Tibial artery (tissue), 4 donors: ENCODE measurements at regions not wholly inside any gene's neighbourhood (a gene's known extent, or its start where the extent isn't known, plus 50 kb on each side); places are given as distances from the start of the nearest gene placed in this dataset.
"Not testable (repeated sequence)": the region's sequence is repeated elsewhere in the genome, so short reads cannot be mapped to it uniquely, and the experiment has no call there.

ENCODE experiments used
- DNase-seq, 2 donors: peaks; one replicate each; pipeline ENCODE4 v3.0.0-alpha.2; 2019
- H3K27ac ChIP-seq, 2 donors: fragments of 200-600 bp; sonication (generic) in 1 of 2; 1 replicate in 1 of 2; 2 replicates in 1 of 2; pipeline ENCODE4 v1.5.1; 2018 to 2019; ENCODE audit warnings: mild to moderate bottlenecking in 1 of 2
- H3K27me3 ChIP-seq, 2 donors: fragments of 200-600 bp; sonication (generic) in 1 of 2; one replicate each; pipeline versions ENCODE4 v1.5.1 to v1.6.0; 2016 to 2019
- H3K36me3 ChIP-seq, 3 donors: fragments of 200-600 bp; sonication (generic) in 2 of 3; one replicate each; pipeline ENCODE4 v1.5.1; 2016 to 2019; ENCODE audit warnings: mild to moderate bottlenecking in 2 of 3
- H3K4me1 ChIP-seq, 4 donors: fragments of 200-600 bp; sonication (generic) in 2 of 4; 1 replicate in 3 of 4; 2 replicates in 1 of 4; pipeline ENCODE4 v1.5.1; 2016 to 2019
- H3K4me3 ChIP-seq, 2 donors: fragments of 200-600 bp; sonication (generic) in 1 of 2; 1 replicate in 1 of 2; 2 replicates in 1 of 2; pipeline ENCODE4 v1.5.1; 2018 to 2019; ENCODE audit warnings: mild to moderate bottlenecking in 2 of 2
- H3K9me3 ChIP-seq, 3 donors: fragments of 200-600 bp; sonication (generic) in 1 of 3; one replicate each; pipeline ENCODE4 v1.5.1; 2016 to 2019
- intact Hi-C: fragments of 100-400 bp; cut with DNase I; formaldehyde crosslinking; loops from one replicate; pipeline ENCODE4 v1.15.0; 2023; ENCODE audit warnings: low total_unique reads
- TF ChIP-seq, protein P1 (sequence below), 2 experiments: fragments of 200-600 bp in 1 of 2; fragments of 450-650 bp in 1 of 2; IDR thresholded peaks; one replicate each; pipeline ENCODE4 v1.5.1; 2017 to 2019; ENCODE audit warnings: antibody characterized with exemption in 2 of 2, mild to moderate bottlenecking in 1 of 2, moderate library complexity in 1 of 2

DNA sequence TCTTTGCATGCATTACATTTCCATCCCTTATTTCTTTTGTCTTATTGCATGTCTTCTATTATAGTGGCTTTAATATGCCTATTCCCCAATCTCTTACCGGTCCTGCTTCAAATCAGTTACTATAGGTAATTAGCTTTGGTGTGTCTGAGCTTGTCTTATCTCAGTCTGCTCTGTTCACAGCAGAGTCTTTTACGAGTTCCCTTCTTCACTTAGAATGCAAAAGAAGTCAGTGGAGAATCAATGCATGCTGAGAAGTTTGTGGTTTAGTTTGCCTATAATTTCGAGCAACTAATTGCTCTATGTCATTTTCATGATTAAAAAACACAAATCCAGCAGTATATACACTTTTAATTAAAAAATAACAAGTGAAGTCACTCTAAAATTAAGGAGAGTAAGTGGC, 545.0 kb downstream of the SLCO4C1 start:
- intact Hi-C loops = no loop called here
- no peaks in the 10 kb centered on the region for H3K36me3 ChIP-seq
- no peaks in the 10 kb centered on the region for H3K4me1 ChIP-seq
- TF ChIP-seq, protein P1, sequence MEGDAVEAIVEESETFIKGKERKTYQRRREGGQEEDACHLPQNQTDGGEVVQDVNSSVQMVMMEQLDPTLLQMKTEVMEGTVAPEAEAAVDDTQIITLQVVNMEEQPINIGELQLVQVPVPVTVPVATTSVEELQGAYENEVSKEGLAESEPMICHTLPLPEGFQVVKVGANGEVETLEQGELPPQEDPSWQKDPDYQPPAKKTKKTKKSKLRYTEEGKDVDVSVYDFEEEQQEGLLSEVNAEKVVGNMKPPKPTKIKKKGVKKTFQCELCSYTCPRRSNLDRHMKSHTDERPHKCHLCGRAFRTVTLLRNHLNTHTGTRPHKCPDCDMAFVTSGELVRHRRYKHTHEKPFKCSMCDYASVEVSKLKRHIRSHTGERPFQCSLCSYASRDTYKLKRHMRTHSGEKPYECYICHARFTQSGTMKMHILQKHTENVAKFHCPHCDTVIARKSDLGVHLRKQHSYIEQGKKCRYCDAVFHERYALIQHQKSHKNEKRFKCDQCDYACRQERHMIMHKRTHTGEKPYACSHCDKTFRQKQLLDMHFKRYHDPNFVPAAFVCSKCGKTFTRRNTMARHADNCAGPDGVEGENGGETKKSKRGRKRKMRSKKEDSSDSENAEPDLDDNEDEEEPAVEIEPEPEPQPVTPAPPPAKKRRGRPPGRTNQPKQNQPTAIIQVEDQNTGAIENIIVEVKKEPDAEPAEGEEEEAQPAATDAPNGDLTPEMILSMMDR (IDR thresholded peaks at IDR 0.05) = no peak
- DNase-seq = no peak
- H3K9me3 ChIP-seq = no peaks in the 10 kb centered on the region
- no peak overlapping the region for H3K27ac ChIP-seq
- H3K4me3 ChIP-seq = no peak overlapping the region
- H3K27me3 ChIP-seq = no peaks in the 10 kb centered on the region

DNA sequence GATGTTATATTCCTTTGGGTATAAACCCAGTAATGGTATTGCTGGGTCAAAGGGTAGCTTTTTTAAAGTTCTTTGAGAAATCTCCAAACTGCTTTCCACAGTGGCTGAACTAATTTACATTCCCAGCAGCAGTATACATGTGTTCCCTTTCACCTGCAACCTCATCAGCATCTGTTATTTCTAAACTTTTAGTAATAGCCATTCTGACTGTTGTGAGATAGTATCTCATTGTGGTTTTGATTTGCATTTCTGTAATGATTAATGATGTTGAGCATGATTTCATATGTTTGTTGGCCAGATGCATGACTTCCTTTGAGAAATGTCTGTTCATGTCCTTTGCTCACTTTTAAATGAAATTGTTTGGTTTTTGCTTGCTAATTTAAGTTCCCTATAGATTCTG, 553.1 kb downstream of the SLCO4C1 start:
- intact Hi-C loops, H3K4me3 ChIP-seq, H3K27me3 ChIP-seq, DNase-seq, H3K4me1 ChIP-seq, H3K36me3 ChIP-seq, H3K27ac ChIP-seq, H3K9me3 ChIP-seq: not testable (repeated sequence)

DNA sequence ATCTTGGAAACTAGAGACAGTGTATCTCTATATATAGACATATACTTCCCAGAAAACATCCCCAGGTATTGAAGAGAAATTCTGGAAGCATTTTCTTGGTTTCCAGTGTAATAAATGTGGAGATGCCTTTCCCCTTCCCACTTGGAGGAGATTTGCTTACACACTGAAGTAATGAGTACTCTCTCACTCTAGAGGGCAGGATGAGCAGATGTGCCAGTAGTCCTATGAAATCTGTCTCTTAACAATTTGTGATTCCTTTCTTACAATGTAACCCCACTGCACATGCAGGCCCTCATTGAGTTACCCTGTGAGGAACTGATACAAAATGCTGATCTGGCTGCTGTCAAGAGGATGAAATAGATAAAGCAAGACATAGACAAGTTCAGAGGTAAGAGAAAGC, 567.2 kb downstream of the SLCO4C1 start:
- TF ChIP-seq, protein P1 (IDR thresholded peaks at IDR 0.05) = no peak
- Histone ChIP-seq H3K4me1 (no peaks in the 10 kb centered on the region), H3K36me3 (no peaks in the 10 kb centered on the region), H3K27me3 (no peaks in the 10 kb centered on the region), H3K4me3 (no peak overlapping the region), H3K27ac (no peak overlapping the region), H3K9me3 (no peaks in the 10 kb centered on the region)
- intact Hi-C loops = no loop called here
- no peak for DNase-seq

DNA sequence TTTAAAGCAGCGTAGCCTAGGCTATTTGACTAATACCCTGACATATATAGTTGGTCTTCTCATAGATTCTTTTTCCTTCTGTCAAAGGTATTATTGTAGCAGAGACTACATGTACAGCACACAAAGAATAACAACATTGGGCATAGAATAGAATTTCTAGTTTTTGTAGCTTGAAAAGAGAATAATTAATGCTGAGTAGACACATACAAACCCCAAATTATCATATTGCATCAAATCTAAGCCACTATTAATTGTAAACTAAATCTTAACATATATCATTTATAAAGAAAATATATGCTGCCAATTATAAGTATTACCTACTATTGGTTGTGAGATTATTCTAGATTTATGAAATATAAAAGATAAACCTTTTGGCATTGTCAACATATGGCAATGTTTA, 574.5 kb downstream of the SLCO4C1 start:
- Histone ChIP-seq H3K4me3 (no peak overlapping the region), H3K9me3 (no peaks in the 10 kb centered on the region), H3K27ac (no peak overlapping the region), H3K27me3 (no peaks in the 10 kb centered on the region), H3K36me3 (no peaks in the 10 kb centered on the region), H3K4me1 (no peaks in the 10 kb centered on the region)
- DNase-seq = no peak
- TF ChIP-seq, protein P1 (IDR thresholded peaks at IDR 0.05) = no peak
- intact Hi-C loops = no loop called here

DNA sequence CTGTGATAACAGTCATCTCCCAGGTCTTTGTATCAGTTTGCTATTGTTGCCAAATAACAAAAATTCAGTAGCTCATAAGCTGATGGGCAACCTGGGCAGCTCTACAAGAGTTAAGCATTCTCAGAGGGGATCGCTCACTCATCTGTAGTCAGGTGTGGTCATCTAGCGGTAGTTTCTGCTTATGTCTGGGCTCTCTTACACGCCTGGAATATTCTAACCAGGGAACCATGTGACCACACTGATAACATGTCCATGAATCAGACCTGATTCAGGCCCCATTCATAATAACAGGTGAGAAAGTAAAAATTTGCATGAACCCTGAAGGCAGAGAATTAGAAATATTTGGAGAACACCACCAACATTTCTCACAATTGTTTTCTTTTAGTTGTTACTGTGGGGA, 576.1 kb downstream of the SLCO4C1 start:
- no peaks in the 10 kb centered on the region for H3K4me1 ChIP-seq
- no peak overlapping the region for H3K27ac ChIP-seq
- no peaks in the 10 kb centered on the region for H3K36me3 ChIP-seq
- no peak overlapping the region for H3K4me3 ChIP-seq
- TF ChIP-seq, protein P1 (IDR thresholded peaks at IDR 0.05) = no peak
- no peak for DNase-seq
- H3K27me3 ChIP-seq = no peaks in the 10 kb centered on the region
- peaks cover 0 to 4% (median 0%) of the 10 kb centered on the region in 3 donors for H3K9me3 ChIP-seq
- intact Hi-C loops = no loop called here

DNA sequence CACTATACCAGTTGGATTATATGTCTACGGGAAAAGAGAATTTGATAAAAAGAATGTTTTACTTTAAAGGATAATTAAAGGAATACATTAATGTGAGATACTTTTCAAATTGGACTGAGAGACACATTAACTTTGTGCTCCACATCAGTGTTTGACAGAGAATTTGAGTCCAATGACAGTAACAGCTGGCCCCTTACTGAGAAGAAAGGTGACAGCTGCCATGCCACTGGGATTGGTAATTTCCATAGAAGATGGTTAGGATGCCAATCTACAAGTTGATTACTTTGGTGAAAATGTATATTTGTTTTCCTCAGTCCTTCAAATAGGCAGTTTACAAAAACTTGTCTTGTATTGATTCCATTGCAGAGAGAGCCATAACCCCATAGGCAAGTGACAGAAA, 578.4 kb downstream of the SLCO4C1 start:
- Histone ChIP-seq H3K4me1 (no peaks in the 10 kb centered on the region), H3K36me3 (no peaks in the 10 kb centered on the region), H3K27ac (no peak overlapping the region), H3K27me3 (no peaks in the 10 kb centered on the region), H3K4me3 (no peak overlapping the region), H3K9me3 (peaks cover 0 to 4% (median 0%) of the 10 kb centered on the region in 3 donors)
- TF ChIP-seq, protein P1 (IDR thresholded peaks at IDR 0.05) = no peak
- intact Hi-C loops = no loop called here
- no peak for DNase-seq
